GM19452 (cell line): ENCODE measurements at regions not wholly inside any gene's neighbourhood (a gene's known extent, or its start where the extent isn't known, plus 50 kb on each side); places are given as distances from the start of the nearest gene placed in this dataset.
"Not testable (repeated sequence)": the region's sequence is repeated elsewhere in the genome, so short reads cannot be mapped to it uniquely, and the experiment has no call there.

Experiments
- ATAC-seq: cut with Tn5 transposase; IDR thresholded peaks from one replicate; pipeline ENCODE4 v1.9.1; 2021; ENCODE audit not compliant: unreplicated experiment

DNA sequence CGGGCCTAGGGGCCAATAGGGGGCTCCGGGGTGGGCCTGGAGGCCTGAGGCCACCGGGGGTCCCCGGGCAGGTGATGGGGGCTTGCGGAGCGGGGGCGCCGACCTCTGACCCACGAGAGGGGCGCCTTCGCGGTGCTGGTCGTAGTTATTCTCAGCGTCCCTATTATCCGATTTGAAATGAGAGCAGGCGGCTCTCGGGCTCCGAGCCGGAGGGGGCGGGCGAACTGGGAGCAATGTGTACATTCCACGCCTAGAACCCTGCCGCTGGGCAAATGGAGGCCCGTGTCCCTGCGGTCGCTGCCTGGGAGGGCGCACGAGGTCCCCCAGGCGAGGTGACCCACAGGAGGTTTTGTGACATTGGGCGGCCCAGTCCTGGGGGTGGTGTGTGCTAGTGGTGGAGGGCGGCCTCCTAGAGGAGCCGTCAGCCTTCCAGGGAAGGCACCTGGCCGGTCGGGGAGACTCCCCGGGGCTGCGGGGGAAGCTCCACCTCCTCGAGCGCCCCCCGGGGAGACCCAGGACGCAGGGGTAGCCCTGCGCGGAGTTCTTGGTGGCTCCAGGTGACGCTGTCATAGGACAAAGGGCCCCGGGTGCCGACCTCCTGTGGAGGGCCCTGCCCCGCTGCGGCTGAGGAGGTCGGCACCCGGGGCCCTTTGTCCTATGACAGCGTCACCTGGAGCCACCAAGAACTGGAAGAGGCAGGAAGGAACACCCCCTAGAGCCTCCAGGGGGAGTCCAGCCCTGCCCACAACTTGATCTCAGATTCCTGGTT is 102.6 kb upstream of the PRKX start:
- no peak for ATAC-seq

DNA sequence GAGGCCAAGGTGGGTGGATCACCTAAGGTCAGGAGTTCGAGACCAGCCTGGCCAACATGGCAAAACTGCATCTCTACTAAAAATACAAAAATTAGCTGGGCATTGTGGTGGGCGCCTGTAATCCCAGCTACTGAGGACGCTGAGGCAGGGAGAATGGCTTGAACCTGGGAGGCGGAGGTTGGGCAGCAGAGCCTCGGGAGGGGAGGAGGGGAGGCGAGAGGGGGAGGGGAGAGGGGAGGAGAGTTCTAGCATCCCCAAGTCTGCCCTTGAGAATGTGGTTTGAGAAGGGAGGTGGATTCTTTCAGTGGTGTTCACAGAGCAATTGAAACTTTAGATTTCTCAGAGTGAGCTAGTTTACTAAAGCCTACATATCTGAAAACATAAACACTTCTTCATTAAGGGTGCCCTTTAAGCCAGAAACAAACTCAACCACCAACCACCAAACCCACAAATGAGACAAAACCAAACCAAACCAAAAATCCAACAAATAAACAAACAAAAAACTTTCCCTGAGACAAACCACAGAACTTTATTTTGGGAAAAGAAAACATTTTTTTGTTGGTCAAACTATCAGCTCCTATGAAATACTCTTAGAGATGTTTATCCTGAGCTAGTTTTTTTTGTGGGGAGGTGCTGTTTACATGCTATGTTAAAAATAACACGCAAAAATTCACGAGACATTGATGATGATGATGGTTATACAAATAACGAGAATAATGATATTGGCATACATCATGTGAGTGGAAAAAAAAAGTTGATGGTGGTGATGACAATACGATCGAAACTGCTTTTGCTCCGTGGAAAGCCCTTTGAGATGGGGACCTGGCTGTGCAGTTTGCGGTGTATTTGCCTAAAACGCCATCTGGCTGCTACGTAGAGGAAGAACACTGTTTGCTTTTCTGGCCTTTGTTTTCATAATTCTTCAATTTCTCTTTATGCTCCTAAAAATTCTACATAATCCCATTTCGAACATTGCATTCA is 98.2 kb upstream of the PRKX start:
- no peak for ATAC-seq

DNA sequence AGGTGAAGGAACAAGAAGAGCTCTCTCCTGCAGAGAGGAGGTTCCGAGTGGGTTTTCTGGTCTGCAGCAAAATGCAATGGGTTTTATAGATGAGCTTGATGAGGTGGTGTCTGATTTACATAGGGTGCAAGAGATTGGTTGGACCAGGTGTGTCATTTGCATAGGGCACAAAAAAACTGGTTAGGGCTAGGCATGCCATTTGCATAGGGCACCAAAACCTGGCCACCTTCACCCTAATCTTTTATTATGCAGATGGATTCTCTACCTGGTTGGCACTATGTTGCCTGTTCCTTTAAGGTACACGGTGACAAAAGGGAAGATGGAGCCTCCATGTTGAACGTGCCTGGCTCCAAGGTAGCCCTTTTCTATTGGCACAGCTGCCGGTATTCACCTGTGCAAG is 94.5 kb upstream of the PRKX start:
- ATAC-seq, result no peak

DNA sequence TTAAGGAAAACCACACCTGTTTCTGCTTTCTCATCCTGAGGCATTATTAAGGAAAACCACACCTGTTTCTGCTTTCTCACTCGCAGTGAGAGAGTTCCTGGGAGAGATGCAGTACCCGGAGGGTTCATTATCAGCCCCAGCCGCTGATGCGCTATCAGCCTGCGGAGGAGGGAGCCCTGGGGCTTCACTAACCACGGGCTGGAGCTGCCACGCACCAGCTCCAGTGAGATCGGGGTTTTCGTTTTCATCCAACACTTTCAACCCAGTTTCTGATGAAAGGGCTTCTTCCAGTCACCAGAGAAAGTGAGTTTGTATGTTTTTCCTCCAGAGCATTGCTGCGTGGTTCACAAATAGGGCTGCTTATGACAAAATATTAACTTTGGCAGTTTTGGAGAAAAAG is 93.2 kb upstream of the PRKX start:
- ATAC-seq, result no peak

- ATAC-seq, result no peak
Measured at GRCh38 chrX:3803713-3804112, 90.3 kb upstream of the PRKX start.

GRCh38 chrX:3803305-3803704 is 89.9 kb upstream of the PRKX start:
- no peak for ATAC-seq

DNA sequence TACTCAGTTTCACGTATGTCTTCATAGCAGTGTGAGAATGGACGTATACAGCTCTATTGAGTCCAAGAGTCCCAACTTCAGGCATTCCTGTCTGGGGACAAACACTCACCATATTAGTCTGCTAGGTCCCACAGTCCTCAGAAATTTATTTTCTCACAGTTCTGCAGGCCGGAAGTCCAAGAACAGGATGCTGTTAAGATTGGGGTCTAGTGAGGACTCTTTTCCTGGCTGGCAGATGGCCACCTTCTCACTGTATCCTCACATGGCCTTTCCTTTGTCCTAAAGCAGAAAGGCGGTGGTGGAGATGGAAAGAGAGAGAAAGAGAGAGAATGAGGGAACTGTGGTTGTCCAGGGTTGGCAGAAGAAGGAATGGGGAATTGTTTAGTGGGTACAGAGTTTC is 82.0 kb upstream of the PRKX start:
- not testable (repeated sequence) for ATAC-seq

DNA sequence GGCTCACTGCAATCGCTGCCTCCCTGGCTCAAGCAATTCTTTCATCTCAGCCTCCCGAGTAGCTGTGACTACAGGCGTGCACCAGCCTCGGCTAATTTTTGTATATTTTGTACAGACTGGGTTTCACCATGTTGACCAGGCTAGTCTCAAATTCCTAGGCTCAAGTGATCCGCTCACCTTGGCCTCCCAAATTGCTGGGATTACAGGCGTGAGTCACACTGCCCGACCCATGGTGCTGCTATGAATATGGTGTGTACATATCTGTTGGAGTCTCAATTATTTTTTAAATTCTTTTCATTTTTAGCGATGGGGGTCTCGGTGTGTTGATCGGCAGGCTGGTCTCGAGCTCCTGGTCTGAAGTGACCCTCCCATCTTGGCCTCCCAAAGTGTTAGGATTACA is 78.0 kb upstream of the PRKX start:
- no peak for ATAC-seq

DNA sequence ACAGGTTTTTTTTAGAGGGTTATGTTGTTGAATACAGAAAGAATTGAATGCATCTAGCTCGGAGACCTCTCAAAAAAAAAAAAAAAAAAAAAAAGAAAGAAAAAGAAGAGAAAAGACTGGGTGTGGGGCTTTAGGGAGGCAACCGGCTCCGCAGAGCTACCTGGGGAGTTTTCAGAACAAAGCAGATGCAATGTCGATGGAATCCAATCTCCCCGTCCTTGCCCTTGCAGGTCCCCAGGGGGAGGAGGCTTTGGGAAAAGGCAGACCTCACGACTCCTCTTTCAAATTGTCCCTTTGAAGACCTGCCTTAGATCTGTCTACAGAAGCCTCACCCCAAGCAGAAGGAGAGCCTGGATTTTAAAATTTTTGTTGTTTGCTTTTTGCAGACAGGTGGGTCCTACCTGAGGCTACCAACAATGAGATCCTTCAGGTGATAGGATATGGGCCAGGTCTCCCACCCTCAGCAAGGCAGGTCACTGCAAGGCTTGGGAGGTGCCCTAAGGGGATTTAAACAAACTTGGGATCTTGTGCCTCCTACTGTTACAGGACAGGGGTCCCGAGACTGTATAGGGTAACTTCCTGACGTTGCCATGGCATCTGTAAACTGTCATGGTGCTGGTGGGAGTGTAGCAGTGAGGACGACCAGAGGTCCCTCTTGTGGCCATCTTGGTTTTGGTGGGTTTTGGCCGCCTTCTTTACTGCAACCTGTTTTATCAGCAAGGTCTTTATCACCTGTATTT is 75.2 kb upstream of the PRKX start:
- ATAC-seq, result no peak

- no peak for ATAC-seq
Measured at GRCh38 chrX:3787856-3788255, 74.4 kb upstream of the PRKX start.

DNA sequence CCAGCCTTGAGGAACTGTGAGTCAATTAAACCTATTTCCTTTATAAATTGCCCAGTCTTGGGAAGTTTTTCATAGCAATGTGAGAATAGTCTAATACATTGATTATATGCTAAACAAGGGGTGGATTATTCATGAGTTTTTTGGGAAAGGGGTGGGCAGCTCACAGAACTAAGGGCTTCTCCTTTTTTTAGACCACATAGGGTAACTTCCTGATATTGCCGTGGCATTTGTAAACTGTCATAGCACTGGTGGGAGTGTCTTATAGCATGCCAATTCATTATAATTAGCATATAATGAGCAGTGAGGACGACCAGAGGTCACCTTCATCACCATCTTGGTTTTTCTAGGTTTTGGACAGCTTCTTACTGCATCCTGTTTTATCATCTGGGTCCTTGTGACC is 72.4 kb upstream of the PRKX start:
- not testable (repeated sequence) for ATAC-seq

- no peak for ATAC-seq
Measured at GRCh38 chrX:3780564-3780963, 67.1 kb upstream of the PRKX start.

GRCh38 chrX:3779546-3779945 is 66.1 kb upstream of the PRKX start:
- ATAC-seq, result no peak

GRCh38 chrX:3777416-3777815 is 64.0 kb upstream of the PRKX start:
- no peak for ATAC-seq

GRCh38 chrX:3771766-3772165 is 58.3 kb upstream of the PRKX start:
- ATAC-seq, result no peak

GRCh38 chrX:3768881-3769280 is 55.4 kb upstream of the PRKX start:
- ATAC-seq, result no peak
